ENCODE measurements at regions not wholly inside any gene's neighbourhood (a gene's known extent, or its start where the extent isn't known, plus 50 kb on each side); places are given as distances from the start of the nearest gene placed in this dataset.

DNA sequence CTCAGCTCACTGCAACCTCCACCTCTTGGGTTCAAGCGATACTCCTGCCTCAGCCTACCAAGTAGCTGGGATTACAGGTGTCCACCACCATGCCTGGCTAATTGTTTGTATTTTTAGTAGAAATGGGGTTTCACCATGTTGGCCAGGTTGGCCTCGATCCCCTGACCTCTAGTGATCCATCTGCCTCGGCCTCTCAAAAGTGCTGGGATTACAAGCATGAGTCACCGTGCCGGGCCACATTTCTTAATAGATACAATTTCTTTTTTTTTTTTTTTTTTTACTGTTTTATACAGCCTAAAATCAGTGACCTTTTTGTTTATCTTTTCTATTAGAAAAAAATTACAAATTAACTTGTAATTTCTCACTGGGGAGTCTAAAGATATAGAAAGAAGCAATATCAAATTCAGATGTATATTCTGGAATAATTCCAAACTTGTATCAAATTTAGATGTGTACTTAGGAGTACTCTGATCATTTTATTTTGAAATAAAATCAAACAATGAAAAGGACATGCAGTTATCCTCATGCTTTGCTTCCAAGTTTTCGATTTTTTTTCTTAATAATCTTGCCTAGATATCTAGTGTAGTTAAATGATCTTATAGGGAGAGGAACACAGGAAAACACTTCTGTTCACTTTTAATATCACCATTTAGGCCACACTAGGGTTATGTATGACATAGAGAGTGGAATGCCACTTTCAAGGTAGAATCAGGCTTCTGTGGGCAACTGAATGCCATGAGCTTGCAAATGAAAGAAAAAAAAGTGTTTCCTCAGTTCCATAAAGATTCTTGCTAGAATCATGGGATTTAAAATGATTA is 1089.3 kb downstream of the SUCLG1 start:
- ATAC-seq (ENCODE audit: insufficient read depth, low read depth) (no peak), DNase-seq (no peak)
- TF ChIP-seq EZH2 (IDR thresholded peaks at IDR 0.05; ENCODE audit: borderline replicate concordance, low read depth, low read length, severe bottlenecking), result no peak
- TF ChIP-seq, protein P1, sequence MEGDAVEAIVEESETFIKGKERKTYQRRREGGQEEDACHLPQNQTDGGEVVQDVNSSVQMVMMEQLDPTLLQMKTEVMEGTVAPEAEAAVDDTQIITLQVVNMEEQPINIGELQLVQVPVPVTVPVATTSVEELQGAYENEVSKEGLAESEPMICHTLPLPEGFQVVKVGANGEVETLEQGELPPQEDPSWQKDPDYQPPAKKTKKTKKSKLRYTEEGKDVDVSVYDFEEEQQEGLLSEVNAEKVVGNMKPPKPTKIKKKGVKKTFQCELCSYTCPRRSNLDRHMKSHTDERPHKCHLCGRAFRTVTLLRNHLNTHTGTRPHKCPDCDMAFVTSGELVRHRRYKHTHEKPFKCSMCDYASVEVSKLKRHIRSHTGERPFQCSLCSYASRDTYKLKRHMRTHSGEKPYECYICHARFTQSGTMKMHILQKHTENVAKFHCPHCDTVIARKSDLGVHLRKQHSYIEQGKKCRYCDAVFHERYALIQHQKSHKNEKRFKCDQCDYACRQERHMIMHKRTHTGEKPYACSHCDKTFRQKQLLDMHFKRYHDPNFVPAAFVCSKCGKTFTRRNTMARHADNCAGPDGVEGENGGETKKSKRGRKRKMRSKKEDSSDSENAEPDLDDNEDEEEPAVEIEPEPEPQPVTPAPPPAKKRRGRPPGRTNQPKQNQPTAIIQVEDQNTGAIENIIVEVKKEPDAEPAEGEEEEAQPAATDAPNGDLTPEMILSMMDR (IDR thresholded peaks at IDR 0.05; ENCODE audit: borderline replicate concordance, extremely low read depth, low read length, poor library complexity, severe bottlenecking), result no peak
- H3K27me3 ChIP-seq (ENCODE audit: insufficient read depth, low read length, poor library complexity), result no peaks in the 10 kb centered on the region
- no peak overlapping the region for H3K4me3 ChIP-seq (ENCODE audit: low read depth in 1 of 2, low read length in 2 of 2)
- H3K27ac ChIP-seq (ENCODE audit: low read length), result no peak overlapping the region
- H3K9ac ChIP-seq (ENCODE audit: low read depth, low read length), result no peak overlapping the region
- no peaks in the 10 kb centered on the region for H3K36me3 ChIP-seq (ENCODE audit: insufficient read depth, low read length)
- no peak overlapping the region for H2AFZ ChIP-seq (ENCODE audit: low read depth, low read length)
- no peaks in the 10 kb centered on the region for H3K9me3 ChIP-seq (ENCODE audit: insufficient read depth, low read length, severe bottlenecking)
- no peaks in the 10 kb centered on the region for H4K20me1 ChIP-seq (ENCODE audit: insufficient read depth, low read length)
- H3K4me1 ChIP-seq (ENCODE audit: insufficient read depth, low read length), result no peaks in the 10 kb centered on the region
- H3K79me2 ChIP-seq (ENCODE audit: insufficient read depth, low read length), result no peaks in the 10 kb centered on the region
- no peak overlapping the region for H3K4me2 ChIP-seq (ENCODE audit: insufficient read depth, low read length)

DNA sequence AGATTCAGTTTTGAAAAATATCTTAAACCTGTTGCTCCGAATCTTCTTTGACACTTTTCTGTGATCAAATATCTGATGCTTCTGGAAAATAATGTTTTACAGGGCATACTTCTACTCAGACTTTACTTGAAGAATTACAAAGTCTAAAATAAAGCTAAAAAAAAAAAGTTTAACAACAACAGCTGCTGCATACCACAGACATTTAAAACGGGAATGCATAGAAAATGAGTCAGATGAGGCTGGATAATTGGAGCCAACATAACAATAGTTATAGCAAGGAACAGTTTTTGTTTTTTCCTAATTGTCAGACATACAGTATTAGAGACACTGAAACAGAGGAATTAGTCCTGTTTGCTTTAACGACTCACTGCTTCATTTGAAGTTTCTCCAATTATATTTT is 1090.2 kb downstream of the SUCLG1 start:
- no peak for DNase-seq
- ATAC-seq (ENCODE audit: insufficient read depth, low read depth), result no peak

DNA sequence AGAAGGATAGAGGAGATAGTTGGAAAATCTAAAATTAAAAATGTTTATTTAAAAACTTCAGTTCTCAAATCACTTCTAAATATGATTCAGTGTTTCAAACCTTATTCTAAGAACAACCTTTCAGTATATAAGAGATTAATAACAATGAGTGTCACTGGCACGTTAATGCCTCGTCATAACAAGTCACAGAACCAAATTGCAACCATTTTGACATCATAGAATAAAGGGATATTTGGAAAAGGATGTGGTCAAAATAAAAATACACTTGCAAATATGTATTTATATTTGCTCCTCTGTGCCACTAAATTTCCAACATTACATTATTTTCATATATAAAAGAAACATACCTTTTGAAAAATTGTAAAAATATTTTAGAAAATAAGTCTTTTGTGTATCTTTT is 1090.6 kb downstream of the SUCLG1 start:
- Histone ChIP-seq H2AFZ (ENCODE audit: low read depth, low read length) (no peak overlapping the region), H3K9ac (ENCODE audit: low read depth, low read length) (no peak overlapping the region), H4K20me1 (ENCODE audit: insufficient read depth, low read length) (no peaks in the 10 kb centered on the region), H3K27ac (ENCODE audit: low read length) (no peak overlapping the region), H3K27me3 (ENCODE audit: insufficient read depth, low read length, poor library complexity) (no peaks in the 10 kb centered on the region), H3K4me2 (ENCODE audit: insufficient read depth, low read length) (no peak overlapping the region), H3K4me3 (ENCODE audit: low read depth in 1 of 2, low read length in 2 of 2) (no peak overlapping the region), H3K79me2 (ENCODE audit: insufficient read depth, low read length) (no peaks in the 10 kb centered on the region), H3K4me1 (ENCODE audit: insufficient read depth, low read length) (no peaks in the 10 kb centered on the region), H3K9me3 (ENCODE audit: insufficient read depth, low read length, severe bottlenecking) (no peaks in the 10 kb centered on the region), H3K36me3 (ENCODE audit: insufficient read depth, low read length) (no peaks in the 10 kb centered on the region)
- TF ChIP-seq, protein P1 (IDR thresholded peaks at IDR 0.05; ENCODE audit: borderline replicate concordance, extremely low read depth, low read length, poor library complexity, severe bottlenecking), result no peak
- TF ChIP-seq EZH2 (IDR thresholded peaks at IDR 0.05; ENCODE audit: borderline replicate concordance, low read depth, low read length, severe bottlenecking), result no peak
- DNase-seq (no peak), ATAC-seq (ENCODE audit: insufficient read depth, low read depth) (no peak)

More for the DNA sequence above, 1090.2 kb downstream of the SUCLG1 start:
- no peak overlapping the region for H3K4me3 ChIP-seq (ENCODE audit: low read depth in 1 of 2, low read length in 2 of 2)
- no peak overlapping the region for H2AFZ ChIP-seq (ENCODE audit: low read depth, low read length)
- H3K79me2 ChIP-seq (ENCODE audit: insufficient read depth, low read length), result no peaks in the 10 kb centered on the region
- H3K9ac ChIP-seq (ENCODE audit: low read depth, low read length), result no peak overlapping the region
- no peak overlapping the region for H3K4me2 ChIP-seq (ENCODE audit: insufficient read depth, low read length)
- no peaks in the 10 kb centered on the region for H3K4me1 ChIP-seq (ENCODE audit: insufficient read depth, low read length)
- no peaks in the 10 kb centered on the region for H3K9me3 ChIP-seq (ENCODE audit: insufficient read depth, low read length, severe bottlenecking)
- H3K27ac ChIP-seq (ENCODE audit: low read length), result no peak overlapping the region
- TF ChIP-seq, protein P1 (IDR thresholded peaks at IDR 0.05; ENCODE audit: borderline replicate concordance, extremely low read depth, low read length, poor library complexity, severe bottlenecking), result no peak
- TF ChIP-seq EZH2 (IDR thresholded peaks at IDR 0.05; ENCODE audit: borderline replicate concordance, low read depth, low read length, severe bottlenecking), result no peak
- no peaks in the 10 kb centered on the region for H3K27me3 ChIP-seq (ENCODE audit: insufficient read depth, low read length, poor library complexity)
- H3K36me3 ChIP-seq (ENCODE audit: insufficient read depth, low read length), result no peaks in the 10 kb centered on the region
- H4K20me1 ChIP-seq (ENCODE audit: insufficient read depth, low read length), result no peaks in the 10 kb centered on the region
